B cell (primary cell): ENCODE measurements at regions not wholly inside any gene's neighbourhood (a gene's known extent, or its start where the extent isn't known, plus 50 kb on each side); places are given as distances from the start of the nearest gene placed in this dataset.

Experiments
- ATAC-seq: fragments of 200-7000 bp; cut with Tn5 transposase; one replicate; pipeline ENCODE4 v1.10.0; 2021; ENCODE audit warnings: low read depth, mild to moderate bottlenecking, moderate number of reproducible peaks, moderate library complexity
- CTCF ChIA-PET: fragments of 350-600 bp; sonication (Branson Sonifier 250); formaldehyde crosslinking; loops from one replicate; lab custom pipeline; 2021; ENCODE audit warnings: antibody characterized with exemption, inconsistent platforms; lab: Charles Lee
- POLR2A ChIA-PET: fragments of 350-600 bp; sonication (Branson Sonifier 250); formaldehyde crosslinking; loops from one replicate; lab custom pipeline; 2021; ENCODE audit warnings: antibody characterized with exemption; lab: Charles Lee
- DNase-seq: peaks from one replicate; pipeline ENCODE4 v3.0.0; 2013
- H2AFZ ChIP-seq: 2 replicates; pipeline ENCODE4 v1.6.1; 2012; ENCODE audit warnings: mild to moderate bottlenecking, low read depth, low read length; ENCODE audit not compliant: insufficient read depth, poor library complexity, severe bottlenecking
- H3K27ac ChIP-seq, 2 donors: 1 replicate in 1 of 2; 2 replicates in 1 of 2; pipeline ENCODE4 v1.5.1; 2012 to 2013; ENCODE audit warnings: low read length in 2 of 2, mild to moderate bottlenecking in 2 of 2, moderate library complexity in 1 of 2
- H3K27me3 ChIP-seq, 4 experiments: fragments of 200-600 bp in 1 of 4; sonication (generic) in 1 of 4; replicated peaks in 1 of 4; 1 replicate in 2 of 4; 2 replicates in 2 of 4; pipeline versions ENCODE4 v1.6.1 to v1.7.0; 2013 to 2016; ENCODE audit warnings: low read length in 3 of 4, mild to moderate bottlenecking in 2 of 4, mixed read lengths in 1 of 4, moderate library complexity in 1 of 4; ENCODE audit not compliant: insufficient read depth in 4 of 4, control insufficient read depth in 3 of 4; ENCODE audit errors: control extremely low read depth in 1 of 4
- H3K36me3 ChIP-seq, 2 experiments: replicated peaks in 1 of 2; 1 replicate in 1 of 2; 2 replicates in 1 of 2; pipeline versions ENCODE4 v1.6.1 to v1.7.1; 2013; ENCODE audit warnings: low read length in 1 of 2; ENCODE audit not compliant: insufficient read depth in 2 of 2, control insufficient read depth in 1 of 2; ENCODE audit errors: control extremely low read depth in 1 of 2, extremely low read depth in 1 of 2
- H3K4me1 ChIP-seq, 2 donors: fragments of 200-600 bp in 1 of 2; sonication (generic) in 1 of 2; 1 replicate in 1 of 2; 2 replicates in 1 of 2; pipeline versions ENCODE4 v1.5.1 to v1.6.1; 2013 to 2017; ENCODE audit warnings: low read length in 2 of 2; ENCODE audit not compliant: control insufficient read depth in 2 of 2, insufficient read depth in 2 of 2
- H3K4me2 ChIP-seq: replicated peaks from 2 replicates; pipeline ENCODE3; 2012; ENCODE audit warnings: mild to moderate bottlenecking, low read depth, low read length; ENCODE audit not compliant: poor library complexity, severe bottlenecking
- H3K4me3 ChIP-seq, 5 experiments: fragments of 200-600 bp in 1 of 5; sonication (generic) in 1 of 5; 1 replicate in 3 of 5; 2 replicates in 2 of 5; pipeline versions ENCODE4 v1.5.1 to v1.7.0; 2011 to 2016; ENCODE audit warnings: low read length in 4 of 5, mild to moderate bottlenecking in 4 of 5, low read depth in 2 of 5, control low read depth in 1 of 5, moderate library complexity in 1 of 5; ENCODE audit not compliant: insufficient read depth in 1 of 5; ENCODE audit errors: control extremely low read depth in 1 of 5, extremely low read depth in 1 of 5
- H3K79me2 ChIP-seq: fragments of 200-600 bp; sonication (generic); one replicate; pipeline ENCODE4 v1.6.0; 2016; ENCODE audit warnings: low read length; ENCODE audit not compliant: control insufficient read depth, insufficient read depth
- H3K9ac ChIP-seq: fragments of 200-600 bp; sonication (generic); 2 replicates; pipeline ENCODE4 v1.6.1; 2017; ENCODE audit warnings: mild to moderate bottlenecking, low read length, moderate library complexity
- H3K9me3 ChIP-seq, 3 donors: one replicate each; pipeline versions ENCODE4 v1.6.1 to v1.7.1; 2013; ENCODE audit warnings: low read length in 2 of 3; ENCODE audit not compliant: control insufficient read depth in 2 of 3, insufficient read depth in 1 of 3; ENCODE audit errors: control extremely low read depth in 1 of 3
- H4K20me1 ChIP-seq: 2 replicates; pipeline ENCODE4 v1.6.0; 2012; ENCODE audit warnings: mild to moderate bottlenecking, low read length; ENCODE audit not compliant: insufficient read depth, control insufficient read depth, poor library complexity, severe bottlenecking
- H3K27ac Mint-ChIP-seq: one replicate; pipeline ENCODE4 v1.8.0; 2021; ENCODE audit warnings: mixed read lengths
- H3K27me3 Mint-ChIP-seq: one replicate; pipeline ENCODE4 v1.8.0; 2021; ENCODE audit warnings: mixed read lengths
- H3K4me1 Mint-ChIP-seq: one replicate; pipeline ENCODE4 v1.8.0; 2021; ENCODE audit warnings: mixed read lengths
- H3K4me3 Mint-ChIP-seq: one replicate; pipeline ENCODE4 v1.8.0; 2021; ENCODE audit warnings: mixed read lengths
- H3K9me3 Mint-ChIP-seq: one replicate; pipeline ENCODE4 v1.8.0; 2022; ENCODE audit warnings: mixed read lengths; ENCODE audit not compliant: insufficient read depth
- EZH2 ChIP-seq: IDR thresholded peaks from 2 replicates; pipeline ENCODE4 v1.6.1; 2012; ENCODE audit warnings: borderline replicate concordance, low read depth, mild to moderate bottlenecking, moderate library complexity, low read length; ENCODE audit not compliant: insufficient read depth, poor library complexity, severe bottlenecking
- WGBS: methylation state at CpG from one replicate; pipeline ENCODE4 v1.1.5; 2013; ENCODE audit warnings: missing lambda C conversion rate; ENCODE audit not compliant: insufficient coverage; 5-methylcytosine and 5-hydroxymethylcytosine counted together
- intact Hi-C: fragments of 100-400 bp; cut with micrococcal nuclease; formaldehyde crosslinking; loops from one replicate; pipeline ENCODE4 v1.10.0; 2022
- TF ChIP-seq, protein P1 (sequence below): fragments of 200-600 bp; IDR thresholded peaks from one replicate; pipeline ENCODE4 v1.8.0; 2022; ENCODE audit warnings: antibody characterized with exemption, mild to moderate bottlenecking

DNA sequence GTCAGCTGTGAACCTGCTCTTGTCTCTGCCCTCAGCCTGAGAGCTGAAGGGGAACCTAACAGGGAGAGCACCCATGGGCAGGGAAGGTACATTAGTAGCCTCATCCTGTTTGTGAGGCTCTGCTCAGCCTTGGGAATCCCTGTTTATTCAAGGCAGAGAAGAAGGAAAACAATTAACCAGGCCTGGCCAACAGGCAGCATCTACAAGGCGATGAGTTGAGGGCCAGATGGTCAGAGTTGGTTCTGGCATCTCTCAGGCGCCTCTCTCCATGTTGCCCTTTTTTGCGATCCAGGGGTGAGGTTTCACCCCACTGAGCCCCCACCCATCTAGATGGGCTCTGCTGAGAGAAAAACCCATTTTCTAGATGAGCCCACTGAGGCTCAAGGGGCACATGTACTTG is 54.0 kb upstream of the TOP3B start:
- Histone ChIP-seq H4K20me1 (no peaks in the 10 kb centered on the region), H2AFZ (no peak overlapping the region), H3K4me2 (peak overlapping the region; percentile 51), H3K9me3 (peaks cover 0 to 4% (median 0%) of the 10 kb centered on the region in 3 donors), H3K79me2 (no peaks in the 10 kb centered on the region), H3K4me3 (no peak overlapping the region), H3K36me3 (no peaks in the 10 kb centered on the region), H3K4me1 (peaks cover 53 to 72% of the 10 kb centered on the region in 2 donors), H3K27ac (peak overlapping the region; percentile 75 to 81), H3K27me3 (no peaks in the 10 kb centered on the region), H3K9ac (peak overlapping the region; percentile 1)
- ChIA-PET POLR2A (interaction anchor here (1.0 kb wide), 1 partner anchor 9 kb away, joined by 3 read pairs; no protein-coding TSS in a partner anchor), CTCF (interaction anchor here (0.8 to 7.8 kb wide), 5 partner anchors 7 to 199 kb away, joined by 4 to 79 read pairs (median 22); no protein-coding TSS in a partner anchor)
- Mint-ChIP-seq H3K4me3 (peak overlapping the region; percentile 61), H3K27ac (peak overlapping the region; percentile 86), H3K4me1 (peaks cover 85% of the 10 kb centered on the region), H3K9me3 (no peaks in the 10 kb centered on the region), H3K27me3 (no peaks in the 10 kb centered on the region)
- WGBS, result 97% methylated on average over 3 of the region's 3 CpGs
- TF ChIP-seq EZH2, result no peak
- TF ChIP-seq, protein P1, sequence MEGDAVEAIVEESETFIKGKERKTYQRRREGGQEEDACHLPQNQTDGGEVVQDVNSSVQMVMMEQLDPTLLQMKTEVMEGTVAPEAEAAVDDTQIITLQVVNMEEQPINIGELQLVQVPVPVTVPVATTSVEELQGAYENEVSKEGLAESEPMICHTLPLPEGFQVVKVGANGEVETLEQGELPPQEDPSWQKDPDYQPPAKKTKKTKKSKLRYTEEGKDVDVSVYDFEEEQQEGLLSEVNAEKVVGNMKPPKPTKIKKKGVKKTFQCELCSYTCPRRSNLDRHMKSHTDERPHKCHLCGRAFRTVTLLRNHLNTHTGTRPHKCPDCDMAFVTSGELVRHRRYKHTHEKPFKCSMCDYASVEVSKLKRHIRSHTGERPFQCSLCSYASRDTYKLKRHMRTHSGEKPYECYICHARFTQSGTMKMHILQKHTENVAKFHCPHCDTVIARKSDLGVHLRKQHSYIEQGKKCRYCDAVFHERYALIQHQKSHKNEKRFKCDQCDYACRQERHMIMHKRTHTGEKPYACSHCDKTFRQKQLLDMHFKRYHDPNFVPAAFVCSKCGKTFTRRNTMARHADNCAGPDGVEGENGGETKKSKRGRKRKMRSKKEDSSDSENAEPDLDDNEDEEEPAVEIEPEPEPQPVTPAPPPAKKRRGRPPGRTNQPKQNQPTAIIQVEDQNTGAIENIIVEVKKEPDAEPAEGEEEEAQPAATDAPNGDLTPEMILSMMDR, result no peak
- intact Hi-C loops, result loop anchor here (10.0 kb wide), 1 partner anchor 898 kb away; no protein-coding TSS in a partner anchor
- DNase-seq (no peak), ATAC-seq (no peak)

DNA sequence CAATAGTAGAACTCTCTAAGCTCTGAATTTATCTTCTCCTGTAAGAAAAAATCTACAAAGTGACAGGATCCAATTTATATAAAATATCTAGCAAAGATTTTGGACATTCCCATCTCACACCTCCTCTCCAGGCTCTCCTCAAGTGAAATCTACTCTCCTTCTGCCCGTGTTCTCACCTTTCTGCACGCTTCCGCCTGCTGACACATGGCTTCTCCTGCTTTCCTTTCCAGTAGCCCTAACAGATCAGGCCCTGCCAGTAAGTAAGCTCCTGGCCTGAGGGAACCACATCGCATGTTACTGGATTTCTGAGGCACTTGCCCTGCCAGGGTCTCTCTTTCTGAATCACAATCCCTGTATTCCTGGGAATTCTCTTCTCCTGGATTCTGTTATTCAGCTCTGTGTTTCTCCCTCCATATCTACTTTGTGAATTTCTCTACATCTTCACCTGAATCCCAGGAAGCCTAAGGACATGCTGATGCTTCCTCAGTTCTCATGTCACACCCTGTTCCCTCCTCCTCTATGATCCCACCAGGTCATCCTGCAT is 53.3 kb upstream of the TOP3B start:
- no peak for ATAC-seq
- no peaks in the 10 kb centered on the region for H3K9me3 Mint-ChIP-seq
- H3K27me3 Mint-ChIP-seq, result no peaks in the 10 kb centered on the region
- Histone ChIP-seq H3K36me3 (no peaks in the 10 kb centered on the region), H3K4me2 (peak overlapping the region; percentile 51), H3K9me3 (peaks cover 0 to 4% (median 0%) of the 10 kb centered on the region in 3 donors), H3K79me2 (no peaks in the 10 kb centered on the region), H2AFZ (peak overlapping the region; percentile 10), H3K27me3 (no peaks in the 10 kb centered on the region), H3K4me1 (peaks cover 59 to 79% of the 10 kb centered on the region in 2 donors), H3K27ac (peak overlapping the region; percentile 75 to 81), H3K9ac (no peak overlapping the region), H4K20me1 (no peaks in the 10 kb centered on the region), H3K4me3 (no peak overlapping the region)
- TF ChIP-seq EZH2, result no peak
- TF ChIP-seq, protein P1, result no peak
- ChIA-PET POLR2A (interaction anchor here (0.5 kb wide), 1 partner anchor 382 kb away, joined by 3 read pairs; no protein-coding TSS in a partner anchor), CTCF (interaction anchor here (1.1 to 7.8 kb wide), 5 partner anchors 8 to 172 kb away, joined by 4 to 122 read pairs (median 22); no protein-coding TSS in a partner anchor)
- H3K4me1 Mint-ChIP-seq, result peaks cover 91% of the 10 kb centered on the region
- intact Hi-C loops, result loop anchor here (10.0 kb wide), 1 partner anchor 899 kb away; no protein-coding TSS in a partner anchor
- DNase-seq, result no peak
- no peak overlapping the region for H3K4me3 Mint-ChIP-seq
- H3K27ac Mint-ChIP-seq, result peak overlapping the region; percentile 86
- 98% methylated on average over 4 of the region's 4 CpGs for WGBS
